Keratinocyte (primary cell): ENCODE measurements at regions not wholly inside any gene's neighbourhood (a gene's known extent, or its start where the extent isn't known, plus 50 kb on each side); places are given as distances from the start of the nearest gene placed in this dataset.

Experiments
- EZH2 ChIP-seq: IDR thresholded peaks from one replicate; pipeline ENCODE4 v1.6.1; 2012; ENCODE audit warnings: inconsistent platforms, mild to moderate bottlenecking, low read length, moderate library complexity
- TF ChIP-seq, protein P1 (sequence below), 3 experiments: IDR thresholded peaks in 1 of 3; conservative IDR thresholded peaks in 1 of 3; optimal IDR thresholded peaks in 1 of 3; 2 replicates in 2 of 3; 3 replicates in 1 of 3; pipeline versions ENCODE3 to v1.5.1; 2011; ENCODE audit warnings: low read length in 3 of 3, mild to moderate bottlenecking in 3 of 3, moderate library complexity in 2 of 3, control low read depth in 1 of 3, inconsistent platforms in 1 of 3; ENCODE audit not compliant: insufficient read depth in 2 of 3; ENCODE audit errors: extremely low read depth in 1 of 3

DNA sequence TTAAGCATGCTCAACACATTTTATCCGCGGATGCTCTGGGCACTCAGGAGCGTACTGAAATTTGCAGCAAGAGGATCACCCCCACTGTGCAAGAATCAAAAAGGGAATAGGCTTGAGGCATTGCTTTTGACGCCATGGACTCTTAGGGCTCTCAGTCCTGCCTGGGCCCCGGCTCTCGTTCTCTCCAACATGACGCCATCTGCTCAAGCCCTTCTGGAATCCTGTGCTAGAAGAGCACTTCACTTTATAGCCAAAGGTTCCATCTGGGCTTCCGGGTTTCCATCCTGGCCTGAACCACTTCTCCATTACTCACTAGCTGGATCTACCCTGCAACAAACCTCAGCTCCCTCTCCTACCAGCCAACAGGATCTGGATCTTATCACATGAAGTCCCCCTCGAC lies 105.3 kb downstream of the FOXF2 start:
- TF ChIP-seq, protein P1, sequence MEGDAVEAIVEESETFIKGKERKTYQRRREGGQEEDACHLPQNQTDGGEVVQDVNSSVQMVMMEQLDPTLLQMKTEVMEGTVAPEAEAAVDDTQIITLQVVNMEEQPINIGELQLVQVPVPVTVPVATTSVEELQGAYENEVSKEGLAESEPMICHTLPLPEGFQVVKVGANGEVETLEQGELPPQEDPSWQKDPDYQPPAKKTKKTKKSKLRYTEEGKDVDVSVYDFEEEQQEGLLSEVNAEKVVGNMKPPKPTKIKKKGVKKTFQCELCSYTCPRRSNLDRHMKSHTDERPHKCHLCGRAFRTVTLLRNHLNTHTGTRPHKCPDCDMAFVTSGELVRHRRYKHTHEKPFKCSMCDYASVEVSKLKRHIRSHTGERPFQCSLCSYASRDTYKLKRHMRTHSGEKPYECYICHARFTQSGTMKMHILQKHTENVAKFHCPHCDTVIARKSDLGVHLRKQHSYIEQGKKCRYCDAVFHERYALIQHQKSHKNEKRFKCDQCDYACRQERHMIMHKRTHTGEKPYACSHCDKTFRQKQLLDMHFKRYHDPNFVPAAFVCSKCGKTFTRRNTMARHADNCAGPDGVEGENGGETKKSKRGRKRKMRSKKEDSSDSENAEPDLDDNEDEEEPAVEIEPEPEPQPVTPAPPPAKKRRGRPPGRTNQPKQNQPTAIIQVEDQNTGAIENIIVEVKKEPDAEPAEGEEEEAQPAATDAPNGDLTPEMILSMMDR (optimal IDR thresholded peaks at IDR 0.05 in 1 of 3, IDR thresholded peaks at IDR 0.05 in 1 of 3, conservative IDR thresholded peaks at IDR 0.05 in 1 of 3; ENCODE audit: extremely low read depth in 1 of 3, insufficient read depth in 2 of 3, low read length in 3 of 3) = no peak
- TF ChIP-seq EZH2 = no peak
